EH (cell line): ENCODE measurements at regions not wholly inside any gene's neighbourhood (a gene's known extent, or its start where the extent isn't known, plus 50 kb on each side); places are given as distances from the start of the nearest gene placed in this dataset.
A peak's percentile ranks its signal among the peaks of the same experiment; 100 is the strongest.
"Not testable (repeated sequence)": the region's sequence is repeated elsewhere in the genome, so short reads cannot be mapped to it uniquely, and the experiment has no call there.

ENCODE experiments used
- DNase-seq: peaks from one replicate; pipeline ENCODE4 v3.0.0-alpha.2; 2015; ENCODE audit warnings: low read depth

GRCh38 chr11:69205743-69206612, 50.2 kb downstream of the SMIM38 start:
- DNase-seq, result no peak

- DNase-seq, result not testable (repeated sequence)
Measured at GRCh38 chr11:69206613-69206965, 50.9 kb downstream of the SMIM38 start.

GRCh38 chr11:69207165-69207889, 51.6 kb downstream of the SMIM38 start:
- no peak for DNase-seq

GRCh38 chr11:69208190-69209037, 52.7 kb downstream of the SMIM38 start:
- no peak for DNase-seq

- DNase-seq, result no peak
Measured at GRCh38 chr11:69209038-69209350, 53.3 kb downstream of the SMIM38 start.

- DNase-seq, result no peak
Measured at GRCh38 chr11:69209421-69210309, 53.9 kb downstream of the SMIM38 start.

- DNase-seq, result peak; percentile 27
Measured at GRCh38 chr11:69210310-69211035, 54.7 kb downstream of the SMIM38 start.

GRCh38 chr11:69211540-69211919, 55.8 kb downstream of the SMIM38 start:
- no peak for DNase-seq

- peak; percentile 6 for DNase-seq
Measured at GRCh38 chr11:69211920-69212797, 56.4 kb downstream of the SMIM38 start.

GRCh38 chr11:69212798-69213110, 57.0 kb downstream of the SMIM38 start:
- DNase-seq, result no peak

- no peak for DNase-seq
Measured at GRCh38 chr11:69213316-69213715, 57.6 kb downstream of the SMIM38 start.

GRCh38 chr11:69213964-69214363, 58.2 kb downstream of the SMIM38 start:
- DNase-seq, result no peak

GRCh38 chr11:69215216-69215615, 59.5 kb downstream of the SMIM38 start:
- no peak for DNase-seq

GRCh38 chr11:69215784-69216415, 60.2 kb downstream of the SMIM38 start:
- DNase-seq, result peak; percentile 36

GRCh38 chr11:69216647-69217051, 60.9 kb downstream of the SMIM38 start:
- DNase-seq, result no peak

GRCh38 chr11:69217276-69218105, 61.8 kb downstream of the SMIM38 start:
- DNase-seq, result no peak

- no peak for DNase-seq
Measured at GRCh38 chr11:69218271-69218682, 62.5 kb downstream of the SMIM38 start.

- no peak for DNase-seq
Measured at GRCh38 chr11:69218946-69219720, 63.4 kb downstream of the SMIM38 start.
